Stimulated activated CD4-positive, alpha-beta T cell treated with anti-CD3 and anti-CD28 coated beads, Interleukin-1b, Interleukin-23, amount 100 ng/mL, for 48 hours (primary cell): ENCODE measurements at regions not wholly inside any gene's neighbourhood (a gene's known extent, or its start where the extent isn't known, plus 50 kb on each side); places are given as distances from the start of the nearest gene placed in this dataset.

Experiments
- DNase-seq: peaks from one replicate; pipeline ENCODE4 v3.0.0-alpha.2; 2020

DNA sequence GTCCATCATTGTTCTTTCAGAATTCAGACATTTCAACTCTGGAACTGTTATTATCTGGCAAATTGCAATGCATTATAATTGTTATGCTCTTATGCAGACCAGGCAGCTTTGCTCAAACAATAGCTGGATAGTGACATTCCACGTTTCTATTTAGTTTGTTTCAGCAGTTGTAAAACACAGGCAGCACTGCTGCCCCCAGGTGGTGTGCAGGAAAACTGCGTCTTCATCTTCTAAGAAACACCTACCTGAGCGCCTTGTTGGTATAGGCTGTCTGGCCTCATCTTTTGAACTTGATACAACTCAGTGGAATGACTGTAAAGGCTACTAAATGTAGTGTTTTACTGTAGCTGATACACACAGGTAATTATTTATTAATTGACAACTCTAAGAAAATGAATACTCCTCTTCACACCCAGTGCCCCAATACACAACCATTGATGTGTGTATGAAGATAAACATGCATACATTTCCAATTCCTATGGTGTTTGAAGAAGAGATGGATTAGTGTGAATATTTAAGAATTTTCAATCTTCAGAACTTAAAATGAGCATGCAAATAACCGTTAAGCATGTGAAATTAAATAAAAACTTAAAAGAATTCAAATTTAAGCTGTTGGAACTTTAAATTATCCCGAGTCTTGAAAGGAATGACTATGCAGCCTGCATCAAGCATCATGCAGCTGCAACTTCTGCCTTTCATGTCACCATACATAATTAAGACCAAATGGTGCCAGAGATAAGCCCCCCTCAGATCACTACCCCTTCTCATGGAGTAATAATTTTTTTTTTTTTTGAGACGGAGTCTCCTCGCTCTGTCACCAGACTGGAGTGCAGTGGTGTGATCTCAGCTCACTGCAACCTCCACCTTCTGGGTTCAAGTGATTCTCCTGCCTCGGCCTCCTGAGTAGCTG is 85.6 kb downstream of the CD8B2 start:
- peak; percentile 22 for DNase-seq

DNA sequence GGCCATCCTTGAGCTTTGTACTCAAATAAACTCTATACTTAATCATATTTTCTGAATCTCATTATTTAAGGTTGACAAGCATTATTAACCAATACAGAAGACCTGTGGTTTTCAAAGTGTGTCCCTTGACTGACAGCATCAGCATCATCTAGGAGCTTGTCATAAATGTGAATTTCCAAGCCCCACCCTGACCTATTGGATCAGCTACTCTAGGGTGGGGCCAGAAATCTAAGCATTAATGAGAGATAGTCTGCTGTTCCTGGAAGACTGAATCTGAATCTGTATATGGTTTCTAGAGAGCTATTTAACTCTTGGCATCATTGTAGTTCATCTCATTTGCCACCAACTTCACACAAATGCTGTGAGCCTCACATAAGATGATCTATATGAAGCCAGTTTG is 86.6 kb downstream of the CD8B2 start:
- DNase-seq: no peak

DNA sequence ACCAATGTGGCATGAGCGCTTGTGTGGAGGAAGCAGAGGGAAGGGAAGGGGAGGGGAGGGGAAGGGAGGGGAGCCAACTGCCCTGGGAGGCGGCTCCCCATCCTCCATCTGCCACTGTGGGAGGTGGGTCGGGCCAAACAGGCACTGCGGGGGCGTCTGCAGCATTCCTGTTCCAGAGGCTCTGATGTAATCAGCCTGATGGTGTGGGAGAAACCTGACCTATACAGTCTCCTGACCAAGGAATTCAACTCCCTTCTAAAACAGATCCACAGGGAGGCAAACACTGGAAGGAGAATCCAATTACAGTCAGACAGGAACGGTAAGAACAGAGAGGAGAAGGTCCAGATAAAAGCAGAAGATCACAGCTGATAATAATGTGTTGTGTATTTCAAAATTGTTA is 88.8 kb downstream of the CD8B2 start:
- no peak for DNase-seq

DNA sequence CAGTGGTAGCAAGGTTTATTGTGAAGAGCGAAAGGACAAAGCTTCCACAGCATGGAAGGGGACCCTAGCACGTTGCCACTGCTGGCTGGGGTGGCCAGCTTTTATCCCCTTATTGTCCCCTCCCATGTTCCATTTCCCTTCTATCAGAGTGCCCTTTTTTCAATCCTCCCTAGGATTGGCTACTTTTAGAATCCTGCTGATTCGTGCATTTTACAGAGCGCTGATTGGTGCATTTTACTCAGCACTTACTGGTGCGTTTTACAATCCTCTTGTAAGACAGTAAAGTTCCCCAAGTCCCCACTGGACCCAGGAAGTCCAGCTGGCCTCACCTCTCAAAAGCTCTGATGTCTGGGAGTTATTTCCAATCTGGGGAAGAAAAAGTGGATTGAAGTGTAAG is 90.1 kb downstream of the CD8B2 start:
- DNase-seq: no peak

DNA sequence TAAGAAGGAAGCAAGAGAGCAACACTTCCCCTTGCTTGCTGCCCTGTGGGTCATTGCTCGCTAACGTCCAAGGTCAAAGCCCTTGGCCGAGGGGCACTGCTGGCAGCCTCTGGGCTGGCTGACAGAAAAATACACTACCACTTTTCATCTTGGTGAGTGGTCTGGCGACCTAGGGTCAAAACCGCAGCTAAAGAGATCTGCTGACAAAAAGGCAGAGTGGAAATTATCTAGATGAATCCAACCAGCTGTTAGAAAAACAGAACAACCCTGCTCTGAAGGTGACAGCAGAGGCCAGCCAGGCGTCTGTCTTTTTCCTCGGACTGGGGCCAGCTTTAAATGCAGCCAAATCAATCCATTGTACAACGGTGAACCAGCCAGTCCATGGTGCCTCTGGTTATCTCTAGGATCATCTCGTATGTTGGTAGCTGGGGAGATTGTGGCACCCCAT is 92.6 kb downstream of the CD8B2 start:
- no peak for DNase-seq

DNA sequence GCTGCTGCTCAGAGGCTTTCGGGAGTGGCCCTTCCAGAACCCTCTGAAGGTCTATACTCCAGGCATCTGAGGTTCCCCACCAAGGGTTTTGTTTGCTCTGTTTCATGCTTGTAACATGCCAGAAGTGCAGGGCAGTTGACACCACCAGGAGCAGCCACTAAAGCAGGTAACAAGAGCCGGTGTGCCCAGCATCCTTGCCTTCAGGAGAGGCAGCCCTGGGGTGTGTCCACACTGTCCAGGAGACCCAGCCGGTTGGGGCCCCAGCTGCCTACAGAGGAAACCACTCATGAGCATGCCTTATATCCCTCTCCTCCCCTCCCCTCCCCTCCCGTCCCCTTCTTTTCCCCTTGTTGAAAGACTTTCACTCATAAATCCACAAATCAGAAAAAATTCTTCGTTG is 93.1 kb downstream of the CD8B2 start:
- DNase-seq: no peak

DNA sequence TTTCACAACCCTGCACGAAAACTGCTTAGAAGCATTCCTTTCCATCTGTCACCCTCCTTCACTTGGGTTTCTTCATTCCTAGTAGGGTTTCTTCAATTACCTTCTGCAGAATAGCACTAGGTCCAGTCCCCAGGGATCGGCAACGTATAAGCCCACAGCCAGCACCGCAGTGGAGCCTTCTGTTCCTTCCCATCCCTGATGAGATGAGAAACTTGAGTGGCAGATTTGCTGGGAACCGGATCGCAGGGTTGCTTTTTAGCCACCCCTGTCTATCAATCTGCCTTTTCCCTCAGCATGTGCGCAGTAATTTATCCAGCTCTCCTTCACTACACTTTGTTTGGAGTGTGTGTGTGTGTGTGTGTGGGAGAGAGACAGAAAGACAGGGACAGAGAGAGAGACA is 94.2 kb downstream of the CD8B2 start:
- DNase-seq: no peak

DNA sequence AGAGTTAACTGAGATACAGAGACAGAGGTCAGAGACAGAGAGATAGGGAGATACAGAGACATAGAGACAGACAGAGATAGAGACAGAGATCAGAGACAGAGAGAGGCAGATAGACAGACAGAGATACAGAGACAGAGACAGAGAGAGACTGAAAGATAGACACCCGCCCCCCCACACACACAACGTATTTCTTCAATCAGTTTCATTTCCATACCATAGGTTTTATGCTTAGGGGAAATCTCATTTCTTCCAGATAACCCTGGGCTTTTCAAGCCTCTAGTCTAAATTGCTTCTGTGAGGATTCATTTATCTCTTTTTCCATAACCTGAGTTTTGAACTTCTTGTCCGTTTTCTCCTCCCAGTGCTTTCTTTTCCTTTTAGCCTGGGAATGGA is 94.6 kb downstream of the CD8B2 start:
- DNase-seq: no peak

DNA sequence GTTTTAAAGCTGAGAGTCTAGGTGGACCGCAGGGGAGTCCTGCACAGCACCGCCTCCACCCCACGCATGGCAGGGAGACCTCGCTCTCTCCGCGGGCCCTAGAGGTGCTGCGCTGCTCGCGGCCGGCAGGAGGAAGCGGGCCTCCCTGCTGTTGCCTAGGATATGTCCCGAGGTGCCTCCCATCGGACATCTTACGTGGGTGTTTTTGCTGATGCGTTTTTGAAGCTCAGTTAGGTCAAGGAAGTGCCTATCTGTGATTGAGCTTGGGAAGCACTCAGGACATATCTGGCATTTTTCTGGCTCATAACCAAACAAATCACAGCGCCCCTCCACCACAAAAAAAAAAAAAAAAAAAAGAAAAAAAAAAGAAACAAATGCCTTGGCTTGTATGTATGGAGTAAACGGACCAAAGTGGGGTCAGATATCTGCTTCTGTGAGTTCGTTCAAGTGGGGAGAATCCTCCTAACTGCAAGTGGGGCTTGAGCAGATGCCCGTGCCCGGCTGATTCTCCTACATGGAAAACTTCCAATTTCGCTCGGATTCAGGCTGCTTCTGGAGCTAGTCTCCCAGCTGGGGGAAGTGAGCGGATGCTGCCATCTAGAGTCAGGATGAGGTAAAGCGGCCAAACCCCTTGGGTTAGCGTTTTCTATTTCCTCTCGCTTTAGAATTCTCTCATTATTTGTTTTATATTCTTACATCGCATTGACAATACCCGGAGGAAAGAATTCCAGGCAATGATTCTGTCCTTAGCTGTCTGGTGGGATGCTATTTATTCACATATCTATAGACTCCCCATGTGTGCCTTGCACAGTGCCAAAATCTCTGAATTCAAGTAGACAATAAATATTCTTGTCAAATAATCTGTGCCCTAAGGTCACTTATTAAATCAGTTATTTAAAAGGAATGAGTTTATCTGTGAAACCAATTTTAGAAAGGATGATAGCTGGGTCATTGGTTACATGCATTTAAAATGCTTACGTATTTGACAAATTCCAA is 95.3 kb downstream of the CD8B2 start:
- peak; percentile 59 for DNase-seq

DNA sequence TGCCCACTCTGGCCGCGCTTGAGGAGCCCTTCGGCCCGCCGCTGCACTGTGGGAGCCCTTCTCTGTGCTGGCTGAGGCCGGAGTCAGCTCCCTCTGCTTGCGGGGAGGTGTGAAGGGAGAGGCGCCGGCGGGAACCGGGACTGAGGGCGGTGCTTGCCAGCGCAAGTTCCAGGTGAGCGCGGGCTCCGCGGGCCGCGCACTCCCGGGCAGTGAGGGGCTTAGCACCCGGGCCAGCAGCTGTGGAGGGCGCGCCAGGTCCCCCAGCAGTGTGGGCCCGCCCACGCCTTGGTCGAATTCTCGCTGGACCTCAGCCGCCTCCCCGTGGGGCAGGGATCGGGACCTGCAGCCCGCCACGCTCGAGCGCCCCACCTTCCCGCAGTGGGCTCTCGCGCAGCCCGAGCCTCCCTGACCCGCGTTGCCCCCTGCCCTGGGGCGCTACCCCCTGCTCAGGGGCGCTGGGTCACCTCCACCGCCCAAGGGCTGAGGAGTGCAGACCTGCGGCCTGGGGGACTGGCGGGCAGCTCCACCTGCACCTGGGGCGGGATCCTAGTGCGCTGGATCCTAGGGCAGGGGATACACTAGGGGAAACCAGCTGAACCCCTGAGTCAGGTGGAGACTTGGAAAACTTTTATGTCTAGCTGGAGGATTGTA is 97.3 kb downstream of the CD8B2 start:
- DNase-seq: no peak

DNA sequence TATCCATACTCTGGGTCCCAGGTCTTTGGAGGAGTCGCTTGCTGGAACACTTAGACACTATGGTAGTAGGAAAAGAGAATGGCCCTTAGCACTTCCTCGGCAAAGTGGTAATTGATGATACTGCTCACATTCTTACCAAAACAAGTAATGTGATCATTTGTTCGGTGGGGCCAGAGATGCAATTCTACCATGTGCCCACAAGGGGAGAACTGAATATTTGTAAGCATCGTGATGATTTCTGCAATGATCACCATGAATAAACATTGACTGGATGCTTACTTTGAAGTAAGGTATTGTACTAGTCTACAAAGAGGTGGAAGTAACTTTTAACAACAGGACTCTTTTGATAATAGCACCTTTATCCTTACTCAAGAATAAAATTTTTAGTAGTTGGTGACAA is 109.7 kb downstream of the CD8B2 start:
- DNase-seq: no peak

DNA sequence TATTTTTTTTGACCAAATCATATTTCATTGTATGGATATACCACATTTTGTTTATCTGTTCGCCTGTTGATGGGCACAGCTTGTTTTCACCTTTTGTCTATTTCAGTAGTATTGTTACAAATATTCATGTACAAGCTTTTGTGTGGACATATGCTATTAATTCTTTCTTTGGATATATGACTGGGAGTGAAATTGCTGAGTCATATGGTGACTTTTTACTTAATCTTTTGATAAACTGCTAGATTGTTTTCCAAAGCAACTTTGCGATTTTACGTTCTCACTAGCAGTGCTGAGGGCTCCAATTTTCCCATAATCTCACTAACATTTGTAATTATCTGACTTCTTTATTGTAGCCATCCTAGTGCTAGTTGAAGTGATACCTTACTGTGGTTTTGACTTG is 112.4 kb downstream of the CD8B2 start:
- DNase-seq: no peak

DNA sequence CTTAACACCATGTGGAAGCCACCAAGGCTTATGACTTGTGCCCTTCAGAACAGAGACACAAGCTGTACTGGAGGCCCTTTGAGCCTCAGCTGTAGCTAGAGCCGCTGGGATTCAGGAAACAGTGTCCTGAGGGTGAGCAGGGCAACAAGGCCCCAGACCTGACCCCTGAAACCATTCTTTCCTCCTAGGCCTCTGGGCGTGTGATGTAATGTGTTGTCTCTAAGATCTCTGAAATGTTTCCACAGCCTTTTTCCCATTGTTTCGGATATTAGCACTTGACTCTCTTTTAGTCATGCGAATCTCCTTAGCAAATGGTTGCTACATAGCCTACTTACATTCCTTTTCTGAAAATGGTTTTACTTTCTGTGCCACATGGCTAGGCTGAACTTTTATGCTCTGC is 114.9 kb downstream of the CD8B2 start:
- no peak for DNase-seq

DNA sequence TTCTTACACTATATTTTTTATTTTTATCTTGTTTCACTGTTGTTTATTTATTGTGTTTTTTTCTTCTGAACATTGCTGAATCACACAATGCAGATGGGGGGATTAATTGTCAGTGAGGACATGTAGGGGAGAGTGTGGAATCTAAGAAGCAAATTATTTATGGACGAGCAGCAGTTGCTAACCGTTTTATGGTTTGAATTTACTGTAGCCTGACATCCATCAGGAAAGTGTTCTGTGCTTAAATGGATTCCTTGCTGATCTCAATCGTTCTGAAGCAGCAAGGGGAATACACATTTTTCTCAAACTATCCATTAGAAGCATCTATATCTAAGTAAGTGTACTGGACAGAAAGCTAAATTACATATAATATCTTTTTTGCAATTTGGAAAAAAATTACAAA is 119.5 kb downstream of the CD8B2 start:
- no peak for DNase-seq

DNA sequence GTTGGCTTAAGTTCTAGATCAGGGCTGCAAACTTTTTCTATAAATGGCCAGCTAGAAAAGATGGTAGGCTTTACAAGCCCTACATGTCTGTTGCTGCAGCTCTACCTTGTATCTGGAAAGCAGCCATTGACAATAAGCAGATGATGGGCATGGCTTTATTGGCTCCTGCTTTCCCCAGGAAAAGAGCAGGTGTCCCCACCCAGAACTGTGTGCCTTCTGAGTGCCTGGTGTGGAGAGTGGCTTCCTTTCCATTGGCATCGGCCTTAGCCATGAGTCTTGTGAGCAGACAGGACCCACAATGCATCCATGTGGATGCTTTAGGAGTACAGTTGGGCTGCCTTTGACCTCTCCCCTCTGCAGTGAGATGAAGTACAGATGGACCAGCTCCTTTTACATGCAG is 120.2 kb downstream of the CD8B2 start:
- DNase-seq: no peak

DNA sequence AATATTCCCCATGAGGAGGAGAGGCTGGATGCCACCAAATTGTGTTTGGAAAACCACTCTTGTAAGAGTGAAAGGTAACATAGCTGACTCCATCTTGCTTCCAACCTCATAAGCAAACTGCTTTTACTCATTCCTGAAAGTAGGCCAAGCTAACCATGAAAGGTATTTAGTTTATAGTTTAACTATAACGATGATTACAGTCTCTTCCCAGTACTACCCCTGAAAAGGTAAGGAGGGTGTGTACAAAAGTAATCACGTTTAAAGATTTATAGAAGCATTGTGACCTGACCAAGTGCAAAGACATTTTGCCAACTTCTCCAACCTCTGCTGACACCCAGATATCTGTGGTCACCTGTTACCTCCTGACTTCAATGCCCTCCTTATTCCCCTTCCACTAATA is 122.6 kb downstream of the CD8B2 start:
- DNase-seq: no peak

DNA sequence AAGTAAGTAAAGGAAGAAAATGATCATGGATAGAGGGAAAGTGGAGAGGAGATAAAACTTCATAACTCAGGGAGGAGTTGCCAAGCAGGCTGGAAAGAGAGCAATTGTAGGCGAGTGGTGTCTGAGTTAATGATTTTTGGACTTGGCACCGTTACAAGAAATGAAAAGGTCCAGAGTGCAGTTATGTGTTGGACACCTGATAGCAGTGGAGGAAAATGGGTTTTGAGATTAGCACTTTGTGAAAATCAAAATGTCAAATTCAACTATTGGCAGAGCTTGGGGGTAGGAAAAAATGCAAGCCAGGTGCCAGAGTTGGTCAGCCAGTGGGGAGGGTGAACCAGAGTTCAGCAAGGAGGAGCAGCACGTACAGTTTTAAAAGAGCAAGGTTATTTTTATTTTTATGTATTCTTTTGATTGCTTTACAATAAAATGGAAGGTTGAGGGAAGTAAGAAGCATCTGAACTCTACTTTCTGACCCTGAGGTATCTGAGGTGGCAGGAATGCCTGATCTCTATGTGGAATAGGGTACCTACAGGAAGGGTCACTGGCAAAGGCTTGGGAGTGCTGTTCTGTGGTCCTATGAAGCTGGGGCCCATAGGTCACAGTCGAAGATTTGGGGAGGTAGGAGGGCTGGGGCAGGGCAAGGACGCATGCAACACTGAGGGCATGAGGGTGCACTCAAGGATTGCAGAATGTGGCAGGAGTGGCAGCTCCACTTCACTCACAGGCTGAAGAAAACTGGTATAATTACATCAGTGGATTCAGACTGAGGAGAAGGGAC is 127.5 kb downstream of the CD8B2 start:
- no peak for DNase-seq

DNA sequence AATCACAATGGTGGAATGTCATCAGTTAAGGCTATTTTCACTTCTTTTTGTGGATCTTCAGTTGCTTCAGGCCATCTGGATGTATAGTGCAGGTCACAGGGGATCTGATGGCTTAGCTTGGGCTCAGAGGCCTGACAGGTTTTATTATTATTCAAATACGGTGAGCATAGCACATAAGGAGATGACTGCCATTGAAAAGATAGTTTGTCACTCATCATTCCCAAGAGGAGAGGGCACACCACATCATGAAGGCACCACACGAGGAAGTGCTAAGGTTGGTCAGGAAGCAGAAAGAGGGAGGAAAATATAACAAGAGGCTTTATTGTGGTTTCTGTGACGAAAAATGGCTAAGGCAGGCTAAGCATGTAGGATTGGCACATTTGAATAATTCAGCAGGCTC is 131.4 kb downstream of the CD8B2 start:
- DNase-seq: no peak

DNA sequence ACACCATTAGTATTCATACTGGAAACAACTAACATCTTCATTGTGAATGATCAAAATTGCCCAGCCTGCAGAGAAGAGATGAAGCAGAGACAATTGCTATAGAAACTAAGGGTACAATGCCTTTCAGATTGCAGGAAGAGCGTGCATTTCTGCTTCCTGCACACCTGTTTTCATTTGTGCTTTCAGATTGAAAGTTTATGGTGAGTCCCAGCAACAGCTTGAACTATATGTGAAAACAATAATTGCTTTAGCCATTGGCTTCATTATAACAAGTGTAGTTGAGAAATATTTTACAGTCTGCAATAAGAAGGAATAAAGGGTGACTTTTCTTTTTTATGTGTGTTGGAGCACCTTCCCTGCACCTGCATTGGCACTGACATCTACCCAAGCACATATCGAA is 136.3 kb downstream of the CD8B2 start:
- DNase-seq: no peak

DNA sequence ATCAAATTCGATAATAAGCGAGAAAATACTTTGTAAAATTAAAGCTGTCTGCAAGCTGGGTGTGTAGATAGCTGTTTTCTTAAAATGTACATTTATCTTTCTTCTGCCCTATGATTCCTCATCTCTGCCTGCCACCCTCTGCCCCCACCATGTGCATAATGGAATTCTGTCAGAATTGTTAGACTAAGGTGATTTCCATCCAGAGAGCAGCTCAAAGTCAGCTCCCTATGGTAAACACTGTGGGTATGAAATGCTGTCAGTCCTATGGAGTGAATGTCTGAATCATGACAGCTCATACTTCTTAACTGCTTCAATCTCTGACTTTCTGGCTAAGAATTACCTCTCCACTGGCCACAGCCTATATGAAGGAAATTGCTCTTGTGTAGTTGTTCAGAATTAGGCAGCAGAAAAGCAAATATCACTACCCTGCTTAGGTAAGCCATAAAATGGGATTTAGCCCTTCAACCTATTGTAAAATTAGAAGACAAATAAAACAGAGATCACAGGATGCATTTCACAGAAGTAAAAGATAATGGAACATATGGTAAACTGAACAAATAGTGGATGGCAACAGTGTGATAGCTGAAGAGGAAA is 137.7 kb downstream of the CD8B2 start:
- DNase-seq: no peak

DNA sequence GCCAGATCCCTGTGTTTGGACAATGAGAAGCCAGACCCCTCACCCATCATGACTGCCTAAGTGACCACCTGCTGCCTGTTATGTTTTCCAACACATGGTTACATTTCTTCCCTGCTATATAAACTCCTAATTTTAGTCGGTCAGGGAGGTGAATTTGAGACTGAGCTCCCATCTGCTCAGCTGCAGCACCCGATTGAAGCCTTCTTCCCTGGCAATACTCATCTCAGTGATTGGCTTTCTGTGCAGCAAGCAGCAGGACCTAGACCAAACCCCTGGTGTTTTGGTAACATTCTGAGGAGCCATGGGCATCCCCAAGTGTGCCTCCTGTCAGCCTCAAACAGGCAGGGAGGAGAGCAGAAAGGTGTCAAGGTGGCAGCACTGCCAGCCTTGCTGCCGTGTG is 141.2 kb downstream of the CD8B2 start:
- DNase-seq: no peak

DNA sequence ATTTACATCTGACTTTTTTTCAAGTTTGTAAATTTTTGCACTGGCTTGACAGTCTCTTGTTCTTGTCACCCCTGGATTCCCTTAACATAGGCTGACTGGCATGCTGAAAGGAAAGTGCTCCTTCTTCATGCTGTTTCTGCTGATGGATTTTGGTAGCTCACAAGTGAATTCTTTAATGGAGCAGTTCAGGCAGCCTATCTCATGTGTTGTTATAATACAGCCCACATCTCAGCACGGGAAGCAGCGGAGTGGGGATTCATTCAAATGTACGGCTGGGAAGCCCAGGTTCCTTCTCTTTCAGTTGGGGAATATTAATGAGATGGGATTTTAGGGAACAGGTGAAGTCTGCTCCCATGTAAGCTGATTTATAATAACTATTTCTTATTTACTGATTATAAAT is 142.8 kb downstream of the CD8B2 start:
- no peak for DNase-seq
